ENCODE measurements at regions not wholly inside any gene's neighbourhood (a gene's known extent, or its start where the extent isn't known, plus 50 kb on each side); places are given as distances from the start of the nearest gene placed in this dataset.

- TF ChIP-seq CTCF (conservative IDR thresholded peaks at IDR 0.05; ENCODE audit: low read depth, low read length): no peak
- no peak for TF ChIP-seq EZH2phosphoT487 (IDR thresholded peaks at IDR 0.05; ENCODE audit: borderline replicate concordance, low read length)
- no peak for TF ChIP-seq EZH2 (IDR thresholded peaks at IDR 0.05; ENCODE audit: low read length, unreplicated experiment)
Observed at GRCh38 chr14:53236708-53237107, 83.6 kb upstream of the DDHD1 start.

Data from PC-3 (cell line).